Fibroblast of lung (primary cell): ENCODE measurements at regions not wholly inside any gene's neighbourhood (a gene's known extent, or its start where the extent isn't known, plus 50 kb on each side); places are given as distances from the start of the nearest gene placed in this dataset.

Experiments used
- CTCF ChIP-seq, 2 donors: IDR thresholded peaks in 1 of 2; conservative IDR thresholded peaks in 1 of 2; 1 replicate in 1 of 2; 2 replicates in 1 of 2; pipeline ENCODE4 v1.5.1; 2011 to 2012; ENCODE audit warnings: low read length in 2 of 2, control low read depth in 1 of 2, inconsistent platforms in 1 of 2, low read depth in 1 of 2, mild to moderate bottlenecking in 1 of 2
- EZH2 ChIP-seq: IDR thresholded peaks from 2 replicates; pipeline ENCODE4 v1.5.1; 2012; ENCODE audit warnings: low read length, control low read depth, mild to moderate bottlenecking; ENCODE audit errors: missing control alignments

GRCh38 chr2:161085149-161085548 lies 75.1 kb upstream of the TANK start:
- TF ChIP-seq CTCF (conservative IDR thresholded peaks at IDR 0.05 in 1 of 2, IDR thresholded peaks at IDR 0.05 in 1 of 2; ENCODE audit: low read depth in 1 of 2, low read length in 2 of 2) = no peak
- no peak for TF ChIP-seq EZH2
